ENCODE measurements at regions not wholly inside any gene's neighbourhood (a gene's known extent, or its start where the extent isn't known, plus 50 kb on each side); places are given as distances from the start of the nearest gene placed in this dataset.

- Histone ChIP-seq H2AFZ (ENCODE audit: low read depth, low read length, severe bottlenecking) (no peak overlapping the region), H3K9me2 (replicated peaks; ENCODE audit: insufficient read depth, low read length) (no peaks in the 10 kb centered on the region), H3K79me2 (ENCODE audit: insufficient read depth, low read length) (no peaks in the 10 kb centered on the region), H3K4me2 (ENCODE audit: low read depth, low read length, poor library complexity, severe bottlenecking) (no peak overlapping the region), H3K9me3 (ENCODE audit: insufficient read depth, low read length) (no peaks in the 10 kb centered on the region), H3F3A (ENCODE audit: insufficient read depth) (no peaks in the 10 kb centered on the region), H3K27ac (ENCODE audit: low read depth, low read length) (no peak overlapping the region), H3K36me3 (ENCODE audit: low read length) (no peaks in the 10 kb centered on the region), H3K9ac (ENCODE audit: low read length) (no peak overlapping the region), H3K27me3 (ENCODE audit: low read length) (no peaks in the 10 kb centered on the region), H4K20me1 (ENCODE audit: low read depth, low read length) (no peaks in the 10 kb centered on the region), H3K4me3 (ENCODE audit: insufficient read depth, low read length, poor library complexity, severe bottlenecking) (no peak overlapping the region)
- TF ChIP-seq EZH2phosphoT487 (conservative IDR thresholded peaks at IDR 0.05; ENCODE audit: low read length) (no peak), CTCF (IDR thresholded peaks at IDR 0.05; ENCODE audit: insufficient read depth, low read length, poor library complexity, severe bottlenecking) (no peak)
These were observed 63.9 kb upstream of the PDE10A start for GRCh38 chr6:165726965-165727381.

GRCh38 chr6:165726290-165726875, 63.3 kb upstream of the PDE10A start:
- Histone ChIP-seq H3K27me3 (ENCODE audit: low read length) (no peaks in the 10 kb centered on the region), H2AFZ (ENCODE audit: low read depth, low read length, severe bottlenecking) (no peak overlapping the region), H3K9ac (ENCODE audit: low read length) (no peak overlapping the region), H3K79me2 (ENCODE audit: insufficient read depth, low read length) (no peaks in the 10 kb centered on the region), H3K27ac (ENCODE audit: low read depth, low read length) (no peak overlapping the region), H3K4me3 (ENCODE audit: insufficient read depth, low read length, poor library complexity, severe bottlenecking) (no peak overlapping the region), H3K9me2 (replicated peaks; ENCODE audit: insufficient read depth, low read length) (no peaks in the 10 kb centered on the region), H3K4me2 (ENCODE audit: low read depth, low read length, poor library complexity, severe bottlenecking) (no peak overlapping the region), H3K9me3 (ENCODE audit: insufficient read depth, low read length) (no peaks in the 10 kb centered on the region), H3K36me3 (ENCODE audit: low read length) (no peaks in the 10 kb centered on the region), H3F3A (ENCODE audit: insufficient read depth) (no peaks in the 10 kb centered on the region), H4K20me1 (ENCODE audit: low read depth, low read length) (no peaks in the 10 kb centered on the region)
- TF ChIP-seq EZH2phosphoT487 (conservative IDR thresholded peaks at IDR 0.05; ENCODE audit: low read length) (no peak), CTCF (IDR thresholded peaks at IDR 0.05; ENCODE audit: insufficient read depth, low read length, poor library complexity, severe bottlenecking) (no peak)

- H3K36me3 ChIP-seq (ENCODE audit: low read length): no peaks in the 10 kb centered on the region
- no peak overlapping the region for H2AFZ ChIP-seq (ENCODE audit: low read depth, low read length, severe bottlenecking)
- no peaks in the 10 kb centered on the region for H3K27me3 ChIP-seq (ENCODE audit: low read length)
- H4K20me1 ChIP-seq (ENCODE audit: low read depth, low read length): no peaks in the 10 kb centered on the region
- no peaks in the 10 kb centered on the region for H3K79me2 ChIP-seq (ENCODE audit: insufficient read depth, low read length)
- no peak overlapping the region for H3K4me3 ChIP-seq (ENCODE audit: insufficient read depth, low read length, poor library complexity, severe bottlenecking)
- TF ChIP-seq EZH2phosphoT487 (conservative IDR thresholded peaks at IDR 0.05; ENCODE audit: low read length) (no peak), CTCF (IDR thresholded peaks at IDR 0.05; ENCODE audit: insufficient read depth, low read length, poor library complexity, severe bottlenecking) (peak; percentile 18)
- H3K9ac ChIP-seq (ENCODE audit: low read length): no peak overlapping the region
- no peaks in the 10 kb centered on the region for H3K9me3 ChIP-seq (ENCODE audit: insufficient read depth, low read length)
- no peak overlapping the region for H3K4me2 ChIP-seq (ENCODE audit: low read depth, low read length, poor library complexity, severe bottlenecking)
- no peaks in the 10 kb centered on the region for H3F3A ChIP-seq (ENCODE audit: insufficient read depth)
- no peak overlapping the region for H3K27ac ChIP-seq (ENCODE audit: low read depth, low read length)
- H3K9me2 ChIP-seq (replicated peaks; ENCODE audit: insufficient read depth, low read length): no peaks in the 10 kb centered on the region
These were observed 62.2 kb upstream of the PDE10A start for GRCh38 chr6:165725201-165725600.

All from SU-DHL-6 (cell line).